NCI-H2171 treated with DMSO at 0.1 percent for 48 hours (cell line): ENCODE measurements at regions not wholly inside any gene's neighbourhood (a gene's known extent, or its start where the extent isn't known, plus 50 kb on each side); places are given as distances from the start of the nearest gene placed in this dataset.
"Not testable (repeated sequence)": the region's sequence is repeated elsewhere in the genome, so short reads cannot be mapped to it uniquely, and the experiment has no call there.

Experiments
- DNase-seq: peaks from one replicate; lab custom pipeline; 2025; lab: John Stamatoyannopoulos, UW

GRCh38 chr19:32038961-32039360 lies 306.4 kb upstream of the ZNF507 start:
- no peak for DNase-seq

GRCh38 chr19:32039440-32039839 lies 306.0 kb upstream of the ZNF507 start:
- DNase-seq, result no peak

- no peak for DNase-seq
Observed at GRCh38 chr19:32040236-32040635, 305.2 kb upstream of the ZNF507 start.

DNA sequence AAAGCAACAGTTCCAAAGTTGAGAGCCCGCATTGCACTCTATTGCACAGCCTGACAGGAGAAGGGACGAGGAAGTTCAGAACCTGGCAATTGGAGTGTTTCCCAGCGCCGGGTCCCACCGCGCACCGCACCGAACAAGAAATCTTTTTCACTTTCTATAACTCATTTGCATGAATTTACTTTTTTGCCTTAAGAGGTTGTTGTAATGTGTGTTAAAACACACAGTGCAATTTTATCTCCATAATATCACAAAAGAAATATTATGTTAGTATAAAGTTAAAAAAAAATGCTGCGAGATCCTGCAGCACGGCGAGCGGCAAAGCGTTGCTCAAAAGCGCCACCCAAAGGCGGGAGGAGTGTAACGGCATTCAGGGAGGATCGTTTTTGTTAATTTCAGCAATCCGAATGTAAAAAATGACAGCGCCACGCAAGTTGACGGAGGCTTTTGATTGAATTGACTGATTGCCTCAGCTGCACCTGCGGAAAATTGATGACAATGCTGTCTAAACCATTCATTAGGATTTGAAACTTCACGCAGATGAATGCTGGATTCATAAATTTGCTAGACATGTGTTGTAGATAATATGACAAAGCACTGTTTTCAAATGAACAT lies 303.6 kb upstream of the ZNF507 start:
- no peak for DNase-seq

- DNase-seq, result no peak
Observed at GRCh38 chr19:32047788-32048187, 297.6 kb upstream of the ZNF507 start.

- DNase-seq, result no peak
Observed at GRCh38 chr19:32053376-32053775, 292.0 kb upstream of the ZNF507 start.

GRCh38 chr19:32053861-32054260 lies 291.5 kb upstream of the ZNF507 start:
- no peak for DNase-seq

GRCh38 chr19:32058131-32058530 lies 287.3 kb upstream of the ZNF507 start:
- no peak for DNase-seq

DNA sequence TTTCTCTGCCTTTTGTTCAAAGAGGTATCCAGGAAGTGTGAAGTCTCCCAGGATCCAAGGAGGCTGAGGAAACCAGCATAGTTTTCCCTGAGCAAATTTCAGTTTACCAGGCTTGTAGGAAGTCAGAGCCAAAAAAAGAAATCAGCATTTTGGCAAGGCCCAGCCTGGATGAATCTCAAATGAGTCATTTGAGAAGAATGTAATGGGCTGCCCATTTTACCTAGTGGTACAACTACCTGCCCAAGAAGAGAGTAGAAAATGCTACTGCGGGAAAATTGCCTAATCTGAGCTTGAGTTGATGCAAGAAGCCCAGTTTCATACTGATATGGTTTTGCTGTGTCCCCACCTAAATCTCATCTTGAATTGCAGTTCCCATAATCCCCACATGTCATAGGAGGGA lies 284.1 kb upstream of the ZNF507 start:
- no peak for DNase-seq

DNA sequence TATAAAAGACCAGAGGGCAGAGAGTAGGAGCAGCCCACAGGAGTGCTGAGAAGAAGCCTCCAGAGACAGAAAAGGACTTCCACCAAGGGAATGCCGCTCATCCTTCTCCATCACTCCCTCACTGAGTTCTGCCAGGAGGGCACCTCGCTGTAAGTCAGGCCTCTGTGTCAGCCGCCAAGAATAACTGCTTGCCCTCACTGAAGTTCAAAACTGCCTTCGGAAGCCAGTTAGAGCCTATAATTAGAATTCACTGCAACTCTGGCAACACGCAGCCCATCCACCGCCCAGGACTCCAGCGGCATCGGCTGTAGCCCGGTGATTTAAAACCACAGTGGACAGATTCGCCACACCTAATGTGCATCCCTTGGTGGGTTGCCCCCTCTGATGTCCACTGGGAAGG lies 281.8 kb upstream of the ZNF507 start:
- no peak for DNase-seq

DNA sequence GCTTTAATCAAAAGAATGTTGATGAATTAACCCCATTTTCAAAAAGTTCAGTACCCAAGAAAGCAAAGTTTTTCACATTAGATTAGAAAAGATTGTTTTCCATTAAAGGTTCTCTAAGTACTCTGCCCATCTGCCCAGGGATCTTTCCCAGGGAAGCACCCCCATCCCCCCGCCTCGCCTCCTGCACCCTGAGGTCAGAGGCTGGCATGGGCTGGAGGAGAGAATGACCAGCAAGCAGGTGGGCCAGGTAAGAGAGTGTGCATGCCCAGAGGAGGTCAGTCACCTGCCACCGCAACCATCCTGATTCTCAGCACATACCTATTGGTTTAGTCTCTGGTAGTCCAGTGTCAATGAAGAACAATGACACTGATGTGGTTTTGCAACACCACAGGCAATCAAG lies 279.4 kb upstream of the ZNF507 start:
- DNase-seq, result no peak

DNA sequence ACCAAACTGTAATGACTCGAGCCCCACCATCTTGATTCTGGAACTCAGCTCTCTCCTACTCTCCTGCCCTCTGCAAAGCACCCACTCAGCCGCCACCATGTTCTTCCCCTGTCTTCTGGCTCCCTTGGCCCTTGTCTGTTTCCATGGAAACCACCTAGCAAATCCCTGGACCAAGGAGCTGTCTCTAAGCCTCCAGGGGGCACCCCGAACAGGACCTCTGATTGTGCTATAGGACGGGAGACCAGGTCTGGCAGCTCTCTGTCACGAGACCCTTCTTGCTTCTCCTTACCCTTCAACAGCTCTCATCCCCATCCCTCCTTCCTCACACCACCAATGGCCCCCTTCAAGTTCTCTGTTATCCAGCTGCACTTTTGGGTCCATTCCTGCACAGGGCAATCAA lies 277.7 kb upstream of the ZNF507 start:
- no peak for DNase-seq

DNA sequence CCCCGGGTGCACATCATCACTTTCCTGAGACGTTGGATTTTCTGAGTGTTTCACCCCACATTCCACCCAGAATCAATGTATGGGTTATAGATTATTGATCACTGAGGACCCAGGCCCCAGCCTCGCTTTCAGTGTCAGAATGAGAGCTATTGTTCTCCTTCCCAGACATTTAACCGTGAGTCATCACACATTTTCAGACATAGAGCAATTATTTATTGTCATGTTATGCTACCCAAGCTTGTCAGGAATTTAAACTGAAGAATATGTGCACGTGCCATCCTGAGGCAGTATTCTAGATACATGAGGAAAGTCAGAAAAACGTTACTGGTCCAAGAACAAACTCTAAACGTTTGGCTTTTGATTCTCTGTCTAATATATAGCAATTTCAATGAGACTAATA lies 276.6 kb upstream of the ZNF507 start:
- DNase-seq, result no peak

DNA sequence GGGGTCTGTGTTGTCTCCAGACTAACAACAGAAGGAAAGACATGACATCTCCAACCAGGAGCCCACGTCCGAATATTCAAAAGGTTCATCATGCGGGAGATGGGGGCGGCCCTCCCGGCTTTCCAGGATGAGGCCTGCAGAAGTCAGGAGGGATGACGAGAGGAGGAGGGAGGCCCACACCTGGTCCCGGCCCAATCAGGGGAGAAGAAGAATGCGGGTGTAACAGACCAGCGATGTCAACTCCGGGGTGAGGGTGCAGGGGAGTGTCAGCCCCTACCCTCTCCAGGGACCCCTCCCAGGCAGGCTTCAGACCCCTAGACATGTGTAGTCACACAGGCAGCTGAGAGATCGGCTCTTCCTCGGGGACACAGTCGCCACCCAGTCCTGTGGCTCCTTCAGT lies 275.3 kb upstream of the ZNF507 start:
- no peak for DNase-seq

DNA sequence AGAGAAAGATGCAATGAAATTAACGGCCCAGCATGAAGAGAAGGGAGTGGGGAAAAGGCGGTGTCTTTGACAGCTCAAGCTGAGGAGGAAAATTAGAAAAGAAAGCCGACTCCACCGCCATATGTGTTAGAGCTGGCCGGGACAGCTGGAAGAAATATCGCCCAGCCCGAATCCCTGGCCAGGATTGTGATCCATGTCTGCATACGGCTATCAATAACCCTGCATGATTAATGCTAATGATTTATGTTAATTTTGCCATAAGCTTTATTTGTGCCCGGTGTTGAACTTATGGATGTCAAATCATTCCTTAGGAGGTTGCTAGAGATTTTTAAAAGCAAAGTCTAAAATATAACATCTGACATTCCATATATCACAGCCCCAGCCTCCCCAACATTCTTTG lies 263.4 kb upstream of the ZNF507 start:
- no peak for DNase-seq

- DNase-seq, result not testable (repeated sequence)
Observed at GRCh38 chr19:32084756-32085363, 260.6 kb upstream of the ZNF507 start.

GRCh38 chr19:32091241-32091640 lies 254.2 kb upstream of the ZNF507 start:
- no peak for DNase-seq

- no peak for DNase-seq
Observed at GRCh38 chr19:32097011-32097410, 248.4 kb upstream of the ZNF507 start.

GRCh38 chr19:32097620-32098019 lies 247.8 kb upstream of the ZNF507 start:
- no peak for DNase-seq

GRCh38 chr19:32098968-32099367 lies 246.4 kb upstream of the ZNF507 start:
- no peak for DNase-seq

DNA sequence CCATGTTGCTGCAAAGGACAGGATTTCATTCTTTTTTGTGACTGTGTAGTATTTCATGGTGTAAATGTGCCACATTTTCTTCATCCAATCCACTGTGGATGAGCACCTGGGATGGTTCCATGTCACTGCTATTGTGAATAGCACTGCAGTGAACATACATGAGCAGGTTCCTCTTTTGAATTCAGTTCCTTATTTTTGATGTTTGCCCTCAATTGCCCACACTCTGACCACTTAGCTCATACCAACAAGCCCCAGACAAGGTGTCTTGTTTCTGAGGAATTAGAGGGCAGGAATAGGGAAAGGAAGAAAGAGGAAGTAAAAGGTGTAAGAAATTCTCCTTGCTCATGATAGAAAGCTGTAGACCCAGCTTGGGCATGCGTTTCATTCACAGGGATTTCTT lies 244.2 kb upstream of the ZNF507 start:
- no peak for DNase-seq

GRCh38 chr19:32103541-32103940 lies 241.9 kb upstream of the ZNF507 start:
- DNase-seq, result no peak

DNA sequence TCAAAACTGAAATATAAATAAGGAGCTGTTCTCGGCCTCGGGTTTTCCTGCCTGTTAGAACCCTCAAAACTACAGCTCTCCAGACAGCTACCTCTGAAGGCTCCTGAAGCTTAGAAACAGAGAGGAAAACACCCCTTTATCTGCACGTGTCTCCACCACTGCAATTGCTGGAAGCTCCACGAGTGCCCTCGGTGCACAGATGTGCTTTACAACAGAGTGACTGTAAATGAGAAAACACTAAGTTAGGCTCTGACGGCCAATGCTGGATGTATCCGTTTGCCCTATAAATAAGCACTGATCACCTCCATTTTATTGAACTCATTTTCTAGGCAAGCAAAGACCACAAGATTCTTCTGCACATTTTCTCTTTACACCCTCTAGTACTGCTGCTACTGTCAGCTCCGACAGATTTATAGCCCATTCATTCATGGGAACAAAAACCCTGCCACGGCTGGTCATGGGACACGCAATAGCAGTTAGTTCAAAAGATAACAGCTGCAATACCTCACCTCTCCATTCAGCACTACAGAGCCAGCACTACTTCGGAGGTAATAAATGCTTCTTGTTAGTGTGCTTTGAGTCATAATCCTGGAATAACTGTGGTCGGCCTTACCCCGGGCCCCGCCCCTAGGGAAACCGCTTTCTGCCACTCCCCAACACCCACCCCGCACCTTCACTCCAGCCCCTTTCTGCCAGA lies 241.1 kb upstream of the ZNF507 start:
- DNase-seq, result no peak

DNA sequence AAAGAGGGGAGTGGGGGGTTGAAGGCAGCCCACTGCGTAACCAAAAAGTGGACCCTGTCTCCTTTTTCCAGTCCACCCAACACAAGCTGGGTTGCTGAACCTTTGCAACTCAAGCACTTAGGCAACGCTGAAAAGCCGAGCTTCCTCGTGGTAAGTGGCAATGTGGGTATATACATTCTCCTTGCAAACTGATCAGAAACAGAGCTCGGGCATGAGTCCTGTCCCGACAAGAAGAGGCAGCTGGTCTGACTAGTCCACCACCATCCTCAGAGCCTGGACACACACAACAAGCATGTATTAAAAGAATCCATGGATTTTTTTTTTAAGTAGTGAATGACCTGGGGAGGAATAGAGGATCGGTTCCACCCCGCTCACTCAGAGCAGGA lies 240.6 kb upstream of the ZNF507 start:
- DNase-seq, result no peak
